NT2/D1 (cell line): ENCODE measurements at regions not wholly inside any gene's neighbourhood (a gene's known extent, or its start where the extent isn't known, plus 50 kb on each side); places are given as distances from the start of the nearest gene placed in this dataset.

Experiments used
- SUZ12 ChIP-seq: IDR thresholded peaks from 2 replicates; pipeline ENCODE4 v1.6.1; 2011; ENCODE audit not compliant: insufficient read length, insufficient read depth; ENCODE audit errors: extremely low read depth
- YY1 ChIP-seq: IDR thresholded peaks from 2 replicates; pipeline ENCODE4 v1.6.1; 2011; ENCODE audit not compliant: insufficient read length, insufficient read depth
- ZNF274 ChIP-seq: IDR thresholded peaks from 2 replicates; pipeline ENCODE4 v1.6.1; 2011; ENCODE audit warnings: mild to moderate bottlenecking, low read depth, low read length

DNA sequence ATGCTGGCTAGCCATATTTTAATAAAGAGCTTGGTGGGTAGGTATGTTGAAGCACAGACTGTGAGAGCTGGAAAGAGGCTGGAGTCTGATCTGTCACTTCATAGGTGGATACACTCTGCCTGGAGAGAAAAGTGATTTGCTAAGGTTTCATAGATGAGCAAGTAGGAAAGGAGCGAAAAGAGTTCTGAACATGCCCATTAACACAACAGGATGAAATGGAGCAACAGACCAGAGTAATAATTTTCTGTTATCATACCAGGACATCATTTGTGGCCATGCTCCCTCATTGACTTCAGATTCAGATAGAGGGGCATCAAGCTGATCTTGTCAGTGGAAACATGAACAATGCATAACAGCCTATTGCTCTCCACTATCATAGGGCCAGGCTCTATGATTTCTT lies 452.9 kb downstream of the JRKL start:
- no peak for TF ChIP-seq SUZ12
- no peak for TF ChIP-seq YY1
- no peak for TF ChIP-seq ZNF274
